ENCODE measurements at regions not wholly inside any gene's neighbourhood (a gene's known extent, or its start where the extent isn't known, plus 50 kb on each side); places are given as distances from the start of the nearest gene placed in this dataset.
"Not testable (repeated sequence)": the region's sequence is repeated elsewhere in the genome, so short reads cannot be mapped to it uniquely, and the experiment has no call there.

DNA sequence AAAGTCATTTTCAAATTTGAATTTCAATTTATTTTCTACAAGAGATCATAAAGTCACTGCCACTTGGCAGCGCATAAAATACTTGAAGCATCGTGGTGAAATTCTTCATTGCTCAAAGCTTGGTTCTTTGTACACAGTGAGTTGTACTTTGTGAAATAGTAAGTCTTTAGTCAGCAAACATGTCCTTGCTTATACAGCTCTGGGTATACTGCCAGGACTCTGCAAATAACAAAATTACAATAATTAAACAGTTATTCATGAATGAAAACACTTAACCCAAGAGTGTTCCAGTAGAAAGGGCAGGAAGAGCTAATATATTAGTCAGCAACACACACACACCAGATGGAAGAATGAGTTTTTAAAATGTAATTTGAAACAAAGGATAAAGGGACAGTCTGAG, 1300.9 kb upstream of the DIAPH2 start:
- Histone ChIP-seq H3K9me3 (ENCODE audit: control insufficient read depth, insufficient read depth, low read length) (no peaks in the 10 kb centered on the region), H3K4me3 (ENCODE audit: low read depth, low read length) (no peak overlapping the region), H3K27me3 (ENCODE audit: control insufficient read depth, insufficient read depth, low read length) (no peaks in the 10 kb centered on the region), H3K36me3 (ENCODE audit: control insufficient read depth, insufficient read depth, low read length) (no peaks in the 10 kb centered on the region), H3K9ac (ENCODE audit: low read depth, low read length) (no peak overlapping the region), H3K4me1 (ENCODE audit: control insufficient read depth, insufficient read depth, low read length) (no peaks in the 10 kb centered on the region)

DNA sequence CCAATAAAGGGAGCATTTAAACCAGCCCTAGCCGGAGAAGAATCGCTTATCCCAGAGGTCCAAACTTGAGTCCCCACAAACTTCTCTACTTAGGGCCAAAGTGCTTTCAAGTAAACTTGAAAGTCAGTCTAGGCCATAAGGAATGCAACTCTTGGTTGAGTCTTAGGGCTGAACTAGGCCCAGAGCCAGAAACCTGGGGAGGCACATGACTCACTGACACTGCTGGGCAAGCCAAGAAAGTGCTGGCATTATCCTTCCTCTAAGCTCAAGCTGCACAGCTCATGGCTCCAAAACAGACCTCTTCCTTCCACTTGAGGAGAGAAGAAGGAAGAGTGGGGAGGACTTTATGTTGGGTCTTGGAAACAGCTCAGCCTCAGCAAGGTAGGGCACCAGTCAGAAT, 1257.3 kb upstream of the DIAPH2 start:
- H3K4me1 ChIP-seq (ENCODE audit: control insufficient read depth, insufficient read depth, low read length), result no peaks in the 10 kb centered on the region
- H3K9me3 ChIP-seq (ENCODE audit: control insufficient read depth, insufficient read depth, low read length), result no peaks in the 10 kb centered on the region
- no peaks in the 10 kb centered on the region for H3K27me3 ChIP-seq (ENCODE audit: control insufficient read depth, insufficient read depth, low read length)

DNA sequence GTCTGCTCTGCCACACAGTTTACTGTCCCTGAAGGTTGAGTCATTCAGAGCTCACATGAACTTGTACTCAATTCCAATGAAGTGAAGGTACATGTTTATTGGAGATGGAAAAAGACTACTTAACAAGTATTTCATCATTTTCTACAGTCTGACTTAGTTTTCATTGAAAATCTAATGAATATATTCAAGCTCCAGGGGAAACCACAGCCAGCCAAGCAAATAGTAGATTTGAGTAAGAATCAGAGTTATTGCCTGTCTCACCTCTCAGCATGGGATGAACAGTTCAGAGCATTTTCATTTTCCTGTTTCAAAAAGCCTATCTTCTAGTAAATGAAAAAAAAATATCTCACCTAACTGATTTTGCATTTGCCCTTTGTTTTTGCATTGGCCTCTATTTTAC, 1249.4 kb upstream of the DIAPH2 start:
- Histone ChIP-seq H3K27me3 (ENCODE audit: control insufficient read depth, insufficient read depth, low read length) (no peaks in the 10 kb centered on the region), H3K4me1 (ENCODE audit: control insufficient read depth, insufficient read depth, low read length) (no peaks in the 10 kb centered on the region), H3K9ac (ENCODE audit: low read depth, low read length) (no peak overlapping the region), H3K36me3 (ENCODE audit: control insufficient read depth, insufficient read depth, low read length) (no peaks in the 10 kb centered on the region), H3K4me3 (ENCODE audit: low read depth, low read length) (no peak overlapping the region), H3K9me3 (ENCODE audit: control insufficient read depth, insufficient read depth, low read length) (no peaks in the 10 kb centered on the region)

More for the DNA sequence above, 1257.3 kb upstream of the DIAPH2 start:
- H3K9ac ChIP-seq (ENCODE audit: low read depth, low read length), result no peak overlapping the region
- no peak overlapping the region for H3K4me3 ChIP-seq (ENCODE audit: low read depth, low read length)
- no peaks in the 10 kb centered on the region for H3K36me3 ChIP-seq (ENCODE audit: control insufficient read depth, insufficient read depth, low read length)

DNA sequence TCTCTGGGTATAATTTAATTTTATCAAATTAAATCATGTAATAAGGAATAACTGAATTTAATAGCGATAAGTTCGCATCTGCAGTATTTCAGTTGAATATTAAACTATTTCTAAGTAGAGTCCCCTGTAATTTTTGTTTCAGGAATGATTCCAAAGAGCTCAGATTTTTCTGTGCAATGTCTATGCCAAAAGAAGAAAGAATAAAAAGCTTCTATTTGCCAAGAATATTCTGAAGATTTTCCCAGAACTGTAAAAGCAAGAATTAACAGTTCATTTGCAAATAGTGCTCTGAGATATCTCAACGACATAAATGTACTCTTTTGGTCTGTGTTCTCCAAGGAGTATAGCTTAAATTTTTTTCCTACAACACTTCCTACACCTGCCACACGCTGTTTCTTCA, 1242.8 kb upstream of the DIAPH2 start:
- no peaks in the 10 kb centered on the region for H3K4me1 ChIP-seq (ENCODE audit: control insufficient read depth, insufficient read depth, low read length)
- no peaks in the 10 kb centered on the region for H3K27me3 ChIP-seq (ENCODE audit: control insufficient read depth, insufficient read depth, low read length)

DNA sequence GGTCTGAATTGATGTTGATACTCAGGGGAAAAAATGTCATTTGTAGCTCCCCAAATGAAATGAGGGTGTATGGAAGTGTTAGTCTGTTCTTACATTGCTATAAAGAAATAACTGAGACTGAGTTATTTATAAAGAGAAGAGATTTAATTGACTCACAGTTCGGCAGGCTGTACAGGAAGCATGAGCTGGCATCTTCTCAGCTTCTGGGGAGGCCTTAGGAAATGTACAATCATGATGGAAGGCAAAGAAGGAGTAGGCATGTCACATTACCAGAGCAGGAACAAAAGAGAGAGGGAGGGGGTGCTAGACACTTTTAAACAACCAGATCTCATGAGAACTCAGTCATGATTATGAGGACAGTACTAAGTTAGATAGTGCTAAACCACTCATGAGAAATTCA, 1199.9 kb upstream of the DIAPH2 start:
- no peaks in the 10 kb centered on the region for H3K4me1 ChIP-seq (ENCODE audit: control insufficient read depth, insufficient read depth, low read length)
- no peak overlapping the region for H3K4me3 ChIP-seq (ENCODE audit: low read depth, low read length)
- H3K9me3 ChIP-seq (ENCODE audit: control insufficient read depth, insufficient read depth, low read length), result no peaks in the 10 kb centered on the region
- no peaks in the 10 kb centered on the region for H3K27me3 ChIP-seq (ENCODE audit: control insufficient read depth, insufficient read depth, low read length)
- H3K36me3 ChIP-seq (ENCODE audit: control insufficient read depth, insufficient read depth, low read length), result no peaks in the 10 kb centered on the region
- H3K9ac ChIP-seq (ENCODE audit: low read depth, low read length), result no peak overlapping the region

More for the DNA sequence above, 1242.8 kb upstream of the DIAPH2 start:
- H3K36me3 ChIP-seq (ENCODE audit: control insufficient read depth, insufficient read depth, low read length), result no peaks in the 10 kb centered on the region
- H3K4me3 ChIP-seq (ENCODE audit: low read depth, low read length), result no peak overlapping the region
- H3K9me3 ChIP-seq (ENCODE audit: control insufficient read depth, insufficient read depth, low read length), result no peaks in the 10 kb centered on the region
- no peak overlapping the region for H3K9ac ChIP-seq (ENCODE audit: low read depth, low read length)

DNA sequence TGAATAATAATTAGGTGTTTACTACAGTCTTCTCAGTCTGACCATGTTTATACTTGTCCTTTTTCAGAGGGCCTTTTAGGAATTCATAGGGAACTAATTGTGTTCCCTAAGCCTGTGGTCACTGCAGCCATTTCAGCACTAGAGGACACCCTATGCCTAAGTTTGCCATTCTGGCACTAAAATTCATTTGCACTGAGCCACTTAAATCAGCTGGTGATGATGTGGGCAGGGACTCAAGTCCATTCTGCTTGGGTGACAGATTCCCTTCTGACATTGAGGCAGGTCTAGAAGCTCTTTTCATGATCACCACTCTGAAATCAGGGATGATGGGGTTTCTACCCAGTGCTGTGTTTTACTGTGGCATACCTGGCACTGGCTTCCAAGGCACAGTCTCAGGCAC, 1178.9 kb upstream of the DIAPH2 start:
- Histone ChIP-seq H3K36me3 (ENCODE audit: control insufficient read depth, insufficient read depth, low read length) (no peaks in the 10 kb centered on the region), H3K4me3 (ENCODE audit: low read depth, low read length) (no peak overlapping the region), H3K4me1 (ENCODE audit: control insufficient read depth, insufficient read depth, low read length) (peaks cover 7% of the 10 kb centered on the region), H3K27me3 (ENCODE audit: control insufficient read depth, insufficient read depth, low read length) (no peaks in the 10 kb centered on the region), H3K9ac (ENCODE audit: low read depth, low read length) (no peak overlapping the region), H3K9me3 (ENCODE audit: control insufficient read depth, insufficient read depth, low read length) (no peaks in the 10 kb centered on the region)

DNA sequence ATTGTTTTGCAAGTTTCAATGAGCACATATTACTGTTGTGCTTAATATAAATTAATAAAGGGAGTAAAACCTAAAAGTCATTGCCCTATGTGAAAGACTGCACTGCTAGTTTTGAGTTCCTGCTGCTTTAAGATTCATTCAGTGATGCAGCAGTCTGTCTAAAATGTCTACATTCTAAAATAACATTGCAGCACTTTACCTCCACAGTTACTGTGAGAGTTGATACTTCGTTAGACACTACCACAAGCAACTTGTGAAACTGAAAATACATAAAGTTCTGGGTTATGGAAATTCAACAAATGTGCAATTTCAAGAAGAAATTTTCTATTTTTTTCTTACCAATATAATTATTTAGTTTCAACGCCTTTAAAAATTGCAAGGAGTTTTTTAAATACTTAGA, 1175.2 kb upstream of the DIAPH2 start:
- Histone ChIP-seq H3K4me1 (ENCODE audit: control insufficient read depth, insufficient read depth, low read length) (peaks cover 7% of the 10 kb centered on the region), H3K9me3 (ENCODE audit: control insufficient read depth, insufficient read depth, low read length) (no peaks in the 10 kb centered on the region), H3K9ac (ENCODE audit: low read depth, low read length) (no peak overlapping the region), H3K4me3 (ENCODE audit: low read depth, low read length) (no peak overlapping the region), H3K27me3 (ENCODE audit: control insufficient read depth, insufficient read depth, low read length) (no peaks in the 10 kb centered on the region), H3K36me3 (ENCODE audit: control insufficient read depth, insufficient read depth, low read length) (no peaks in the 10 kb centered on the region)

DNA sequence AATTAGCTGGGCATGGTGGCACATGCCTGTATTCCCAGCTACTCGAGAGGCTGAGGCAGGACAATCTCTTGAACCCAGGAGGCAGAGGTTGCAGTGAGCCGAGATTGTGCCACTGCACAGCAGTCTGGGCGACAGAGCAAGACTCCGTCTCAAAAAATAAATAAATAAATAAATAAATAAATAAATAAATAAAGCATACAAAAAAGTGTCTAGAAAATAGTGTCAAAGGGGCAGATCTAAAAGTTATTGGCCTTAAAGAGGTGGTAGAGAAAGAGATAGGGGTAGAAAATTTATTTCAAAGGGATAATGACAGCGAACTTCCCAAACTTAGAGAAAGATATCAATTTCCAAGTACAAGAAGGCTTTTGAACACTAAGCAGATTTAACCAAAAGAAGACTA, 1160.6 kb upstream of the DIAPH2 start:
- H3K4me1 ChIP-seq (ENCODE audit: control insufficient read depth, insufficient read depth, low read length); H3K9ac ChIP-seq (ENCODE audit: low read depth, low read length); H3K4me3 ChIP-seq (ENCODE audit: low read depth, low read length); H3K27me3 ChIP-seq (ENCODE audit: control insufficient read depth, insufficient read depth, low read length); H3K9me3 ChIP-seq (ENCODE audit: control insufficient read depth, insufficient read depth, low read length); H3K36me3 ChIP-seq (ENCODE audit: control insufficient read depth, insufficient read depth, low read length): not testable (repeated sequence)

DNA sequence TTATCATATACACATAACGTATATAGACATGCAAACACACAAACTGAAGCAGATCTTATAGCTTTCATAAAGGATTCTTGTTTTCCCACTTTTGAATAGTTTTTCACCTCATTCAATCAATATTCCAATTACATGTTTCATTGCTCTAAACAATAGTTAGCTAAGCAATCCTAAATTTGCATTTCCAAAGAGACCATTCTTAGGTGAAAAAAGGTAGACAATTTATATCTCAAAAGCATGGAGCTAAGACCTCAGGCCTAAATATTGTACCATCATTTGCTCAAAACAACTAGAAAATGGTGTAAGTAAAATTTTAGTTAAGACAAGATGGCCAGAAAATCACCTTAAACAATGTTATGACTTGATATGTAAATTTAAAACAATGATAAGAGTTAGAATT, 1148.5 kb upstream of the DIAPH2 start:
- Histone ChIP-seq H3K9me3 (ENCODE audit: control insufficient read depth, insufficient read depth, low read length) (no peaks in the 10 kb centered on the region), H3K36me3 (ENCODE audit: control insufficient read depth, insufficient read depth, low read length) (no peaks in the 10 kb centered on the region), H3K4me1 (ENCODE audit: control insufficient read depth, insufficient read depth, low read length) (peaks cover 3% of the 10 kb centered on the region), H3K9ac (ENCODE audit: low read depth, low read length) (no peak overlapping the region), H3K27me3 (ENCODE audit: control insufficient read depth, insufficient read depth, low read length) (no peaks in the 10 kb centered on the region), H3K4me3 (ENCODE audit: low read depth, low read length) (no peak overlapping the region)

DNA sequence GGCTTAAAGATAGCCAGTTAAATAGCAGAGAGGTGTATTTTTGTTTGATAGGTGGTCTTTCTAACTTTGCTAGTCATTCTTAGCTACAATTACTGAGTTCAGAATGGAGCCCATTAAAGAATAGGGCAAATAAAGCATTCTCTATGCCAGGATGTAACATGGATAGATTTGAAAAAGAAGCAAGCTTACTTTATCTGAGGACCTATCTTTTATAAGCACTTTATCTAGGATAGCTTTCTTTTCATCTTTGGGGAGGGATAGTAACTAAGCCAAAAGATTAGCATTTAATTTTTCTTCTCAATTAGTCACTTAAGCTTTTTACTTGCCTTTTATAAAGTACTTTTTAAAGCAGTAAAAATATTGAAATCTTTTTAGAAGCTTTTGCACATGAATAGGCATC, 1148.0 kb upstream of the DIAPH2 start:
- no peaks in the 10 kb centered on the region for H3K36me3 ChIP-seq (ENCODE audit: control insufficient read depth, insufficient read depth, low read length)
- no peaks in the 10 kb centered on the region for H3K27me3 ChIP-seq (ENCODE audit: control insufficient read depth, insufficient read depth, low read length)
- no peak overlapping the region for H3K4me3 ChIP-seq (ENCODE audit: low read depth, low read length)
- H3K4me1 ChIP-seq (ENCODE audit: control insufficient read depth, insufficient read depth, low read length), result peaks cover 3% of the 10 kb centered on the region
- no peaks in the 10 kb centered on the region for H3K9me3 ChIP-seq (ENCODE audit: control insufficient read depth, insufficient read depth, low read length)
- H3K9ac ChIP-seq (ENCODE audit: low read depth, low read length), result no peak overlapping the region

DNA sequence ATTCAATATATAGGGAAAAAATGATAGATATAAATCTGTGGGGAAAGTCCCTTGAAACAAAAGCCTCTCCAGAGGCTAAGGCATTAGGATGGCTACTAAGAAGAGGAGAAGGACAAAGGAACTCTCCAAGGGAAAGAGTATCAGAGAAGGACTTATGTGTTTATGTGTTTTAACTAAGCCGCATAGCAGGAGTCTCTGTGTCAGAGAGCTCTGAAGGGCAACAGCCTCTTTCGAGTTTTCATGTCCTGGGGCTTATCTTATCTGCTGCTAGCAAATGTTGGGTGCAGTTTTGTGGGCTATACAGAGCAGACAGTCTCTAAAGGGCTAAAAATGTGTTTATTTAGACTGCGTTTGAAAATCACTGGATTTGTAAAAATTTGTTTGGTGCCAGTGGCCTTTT, 1145.6 kb upstream of the DIAPH2 start:
- Histone ChIP-seq H3K9me3 (ENCODE audit: control insufficient read depth, insufficient read depth, low read length) (no peaks in the 10 kb centered on the region), H3K27me3 (ENCODE audit: control insufficient read depth, insufficient read depth, low read length) (no peaks in the 10 kb centered on the region), H3K4me1 (ENCODE audit: control insufficient read depth, insufficient read depth, low read length) (peaks cover 3% of the 10 kb centered on the region), H3K36me3 (ENCODE audit: control insufficient read depth, insufficient read depth, low read length) (no peaks in the 10 kb centered on the region), H3K9ac (ENCODE audit: low read depth, low read length) (no peak overlapping the region), H3K4me3 (ENCODE audit: low read depth, low read length) (no peak overlapping the region)

DNA sequence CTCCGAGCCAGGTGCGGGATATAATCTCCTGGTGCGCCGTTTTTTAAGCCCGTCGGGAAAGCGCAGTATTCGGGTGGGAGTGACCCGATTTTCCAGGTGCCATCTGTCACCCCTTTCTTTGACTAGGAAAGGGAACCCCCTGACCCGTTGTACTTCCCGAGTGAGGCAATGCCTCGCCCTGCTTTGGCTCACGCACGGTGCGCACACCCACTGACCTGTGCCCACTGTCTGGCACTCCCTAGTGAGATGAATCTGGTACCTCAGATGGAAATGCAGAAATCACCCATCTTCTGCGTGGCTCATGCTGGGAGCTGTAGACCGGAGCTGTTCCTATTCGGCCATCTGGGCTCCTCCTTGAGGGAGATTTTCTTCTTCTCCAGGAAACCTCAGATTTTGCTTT, 1135.1 kb upstream of the DIAPH2 start:
- not testable (repeated sequence) for H3K27me3 ChIP-seq (ENCODE audit: control insufficient read depth, insufficient read depth, low read length); H3K4me3 ChIP-seq (ENCODE audit: low read depth, low read length); H3K36me3 ChIP-seq (ENCODE audit: control insufficient read depth, insufficient read depth, low read length); H3K9ac ChIP-seq (ENCODE audit: low read depth, low read length); H3K4me1 ChIP-seq (ENCODE audit: control insufficient read depth, insufficient read depth, low read length); H3K9me3 ChIP-seq (ENCODE audit: control insufficient read depth, insufficient read depth, low read length)

DNA sequence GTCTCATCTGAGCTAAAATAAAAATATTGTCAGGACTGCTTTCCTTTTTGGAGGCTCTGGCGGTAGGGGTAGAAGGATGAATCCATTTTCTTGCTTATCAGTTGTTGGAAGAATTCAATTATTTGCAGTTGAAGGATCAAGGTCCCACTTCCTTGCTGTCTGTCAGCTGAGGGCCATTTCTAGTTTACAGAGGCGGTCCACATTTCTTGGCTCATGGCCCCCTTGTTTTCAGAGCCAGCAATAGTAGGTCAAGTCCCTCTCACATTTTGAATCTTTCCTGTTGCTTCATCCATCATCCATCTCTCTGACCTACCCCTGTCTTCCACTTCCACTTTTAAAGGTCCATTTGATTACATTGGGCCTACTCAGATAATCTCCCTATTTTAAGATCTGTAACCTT, 1099.3 kb upstream of the DIAPH2 start:
- Histone ChIP-seq H3K4me1 (ENCODE audit: control insufficient read depth, insufficient read depth, low read length) (no peaks in the 10 kb centered on the region), H3K9ac (ENCODE audit: low read depth, low read length) (no peak overlapping the region), H3K9me3 (ENCODE audit: control insufficient read depth, insufficient read depth, low read length) (no peaks in the 10 kb centered on the region), H3K36me3 (ENCODE audit: control insufficient read depth, insufficient read depth, low read length) (no peaks in the 10 kb centered on the region), H3K27me3 (ENCODE audit: control insufficient read depth, insufficient read depth, low read length) (no peaks in the 10 kb centered on the region), H3K4me3 (ENCODE audit: low read depth, low read length) (no peak overlapping the region)
